NCI-H187 (cell line): ENCODE measurements at regions not wholly inside any gene's neighbourhood (a gene's known extent, or its start where the extent isn't known, plus 50 kb on each side); places are given as distances from the start of the nearest gene placed in this dataset.

Source experiments
- DNase-seq, 2 experiments: peaks; one replicate each; lab custom pipeline; 2025; lab: John Stamatoyannopoulos, UW

DNA sequence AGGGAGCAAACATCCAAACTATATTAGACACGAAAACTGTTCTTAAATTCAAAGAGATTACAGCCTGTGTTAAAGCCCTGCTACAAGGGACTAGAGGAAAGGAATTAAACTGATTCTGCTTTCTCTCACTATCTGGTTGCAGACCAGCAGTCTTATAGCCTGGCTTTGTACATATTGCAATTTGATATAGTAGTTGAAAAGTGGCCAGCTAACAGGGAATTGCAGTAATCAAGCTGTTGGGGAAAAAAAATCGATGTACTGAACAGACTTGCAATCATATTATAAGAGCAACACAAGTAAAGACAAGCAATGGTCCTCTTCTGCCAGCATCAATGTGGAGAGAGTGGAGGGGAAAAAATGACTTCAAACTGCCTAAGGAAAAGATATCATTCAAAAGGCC is 364.4 kb upstream of the EPHA5 start:
- no peak for DNase-seq

DNA sequence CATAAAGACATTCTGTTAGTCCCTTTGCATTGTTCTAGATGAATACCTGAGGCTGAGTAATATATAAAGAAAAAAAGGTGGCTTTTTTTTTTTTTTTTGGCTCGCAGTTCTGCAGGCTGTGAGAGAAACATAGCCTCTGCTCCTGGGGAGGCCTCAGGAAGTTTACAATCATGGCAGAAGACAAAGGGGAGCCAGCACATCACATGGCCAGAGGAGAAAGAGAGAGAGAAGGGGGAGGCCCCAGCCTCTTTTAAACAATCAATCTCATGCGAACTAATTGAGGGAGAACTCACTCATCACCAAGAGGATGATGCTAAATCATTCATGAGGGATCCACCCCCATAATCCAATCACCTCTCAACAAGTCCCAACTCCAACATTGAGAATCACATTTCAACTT is 364.0 kb upstream of the EPHA5 start:
- DNase-seq, result no peak

DNA sequence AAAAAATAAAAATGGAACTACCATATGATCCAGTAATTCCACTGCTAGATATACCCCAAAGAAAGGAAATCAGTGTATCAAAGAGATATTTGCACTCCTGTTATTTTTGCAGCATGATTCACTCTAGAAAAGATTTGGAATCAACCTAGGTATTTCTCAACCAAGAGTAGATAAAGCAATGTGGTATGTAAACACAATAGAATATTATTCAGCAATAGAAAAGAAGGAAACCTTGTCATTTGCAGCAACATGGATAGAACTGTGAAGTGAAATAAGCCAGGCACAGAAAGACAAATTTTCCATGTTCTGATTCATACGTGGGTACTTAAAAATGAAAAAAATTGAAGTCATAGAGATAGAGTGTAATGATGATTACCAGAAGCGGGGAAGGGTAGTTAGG is 362.3 kb upstream of the EPHA5 start:
- DNase-seq, result no peak

DNA sequence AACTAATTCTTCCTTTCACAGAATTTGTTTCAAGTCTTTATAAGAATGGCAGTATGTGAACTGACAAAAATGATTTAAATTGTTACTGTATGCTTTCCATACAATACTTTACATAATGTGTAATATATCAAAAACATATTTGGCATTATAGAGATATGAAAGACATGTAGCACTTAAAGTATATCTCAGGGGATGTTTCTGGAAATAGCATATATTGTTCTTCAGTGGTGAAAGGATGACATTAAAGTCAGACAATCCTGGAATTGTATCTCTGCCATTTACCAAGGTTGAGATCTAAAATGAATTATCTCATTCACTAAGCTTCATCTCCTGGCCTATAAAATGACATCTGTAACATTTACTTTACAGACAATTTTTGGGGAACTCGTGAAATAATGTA is 358.4 kb upstream of the EPHA5 start:
- DNase-seq, result no peak

DNA sequence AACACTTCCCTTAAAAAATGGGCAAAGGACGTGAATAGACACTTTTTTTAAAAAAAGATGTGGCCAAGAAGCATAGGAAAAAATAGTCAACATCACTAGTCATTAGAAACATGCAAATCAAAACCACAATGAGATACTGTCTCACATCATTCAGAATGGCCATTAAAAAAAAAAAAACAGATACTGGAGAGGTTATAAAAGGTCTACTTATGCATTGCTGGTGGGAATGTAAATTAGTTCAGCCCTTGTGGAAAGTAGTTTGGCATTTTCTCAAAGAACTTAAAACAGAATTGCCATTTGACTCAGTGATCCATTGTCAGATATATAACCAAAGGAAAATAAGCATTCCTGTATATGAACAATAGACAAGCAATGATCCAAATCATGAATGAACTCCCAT is 352.8 kb upstream of the EPHA5 start:
- no peak for DNase-seq

DNA sequence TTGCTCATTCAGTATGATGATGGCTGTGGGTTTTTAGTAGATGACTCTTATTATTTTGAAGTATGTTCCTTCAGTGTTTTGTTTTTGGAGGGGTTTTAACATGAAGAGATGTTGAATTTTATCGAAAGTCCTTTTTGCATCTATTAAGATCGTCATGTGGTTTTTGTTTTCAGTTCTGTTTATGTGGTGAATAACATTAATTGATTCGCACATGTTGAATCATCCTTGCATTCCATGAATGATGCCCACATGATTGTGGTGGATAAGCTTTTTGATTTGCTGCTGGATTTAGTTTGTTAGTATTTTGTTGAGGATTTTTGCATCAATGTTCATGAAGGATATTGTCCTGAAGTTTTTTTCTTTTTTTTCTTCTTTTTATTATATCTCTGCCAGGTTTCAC is 347.4 kb upstream of the EPHA5 start:
- DNase-seq, result no peak

DNA sequence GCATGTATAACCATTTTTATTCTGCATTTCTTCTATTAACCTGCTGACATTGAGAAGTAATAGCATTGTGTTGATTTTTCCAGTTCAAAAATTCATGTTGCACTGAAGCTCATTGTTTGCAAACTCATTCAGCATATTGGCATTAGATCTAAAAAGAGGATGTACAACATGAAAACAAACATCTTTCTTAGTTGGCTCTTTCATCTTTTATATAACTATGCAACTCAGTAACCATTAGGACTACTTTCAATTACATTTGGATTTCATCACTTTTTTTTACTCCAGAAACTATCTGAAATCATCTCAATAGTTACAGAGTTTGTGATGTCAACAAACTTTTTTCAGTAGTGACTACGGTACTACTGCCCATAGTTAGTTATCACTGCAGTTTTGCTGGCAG is 346.0 kb upstream of the EPHA5 start:
- DNase-seq, result no peak

DNA sequence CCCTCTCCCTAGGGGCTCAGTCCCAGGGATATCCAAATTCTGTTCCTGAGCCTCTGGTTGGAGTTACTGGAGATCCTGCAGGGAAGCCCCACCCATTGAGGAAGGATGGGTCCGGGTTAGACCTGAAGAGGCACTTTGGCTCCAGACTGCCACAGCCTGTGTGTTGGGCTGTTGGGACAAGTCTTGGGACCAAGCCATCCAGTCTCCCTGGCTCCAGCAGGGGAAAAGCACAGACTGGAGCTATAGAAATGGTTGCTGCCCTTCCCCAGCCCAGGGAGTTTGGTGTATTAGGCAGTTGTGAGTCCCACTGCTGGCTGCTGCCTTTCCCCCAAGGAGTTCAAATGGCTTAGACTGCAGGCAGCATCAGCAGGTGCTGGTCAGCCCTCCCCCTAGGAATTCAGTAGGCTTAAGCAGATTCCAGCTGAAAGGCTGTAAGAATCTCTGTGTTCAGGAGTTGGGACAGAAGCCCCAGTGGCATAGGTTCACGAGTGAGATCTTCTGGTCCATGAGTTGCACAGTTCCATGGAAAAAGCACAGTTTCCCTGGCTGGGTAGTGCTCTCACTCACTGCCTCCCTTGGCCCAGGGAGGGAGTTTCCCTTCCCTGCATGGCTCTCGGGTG is 344.0 kb upstream of the EPHA5 start:
- DNase-seq, result no peak

DNA sequence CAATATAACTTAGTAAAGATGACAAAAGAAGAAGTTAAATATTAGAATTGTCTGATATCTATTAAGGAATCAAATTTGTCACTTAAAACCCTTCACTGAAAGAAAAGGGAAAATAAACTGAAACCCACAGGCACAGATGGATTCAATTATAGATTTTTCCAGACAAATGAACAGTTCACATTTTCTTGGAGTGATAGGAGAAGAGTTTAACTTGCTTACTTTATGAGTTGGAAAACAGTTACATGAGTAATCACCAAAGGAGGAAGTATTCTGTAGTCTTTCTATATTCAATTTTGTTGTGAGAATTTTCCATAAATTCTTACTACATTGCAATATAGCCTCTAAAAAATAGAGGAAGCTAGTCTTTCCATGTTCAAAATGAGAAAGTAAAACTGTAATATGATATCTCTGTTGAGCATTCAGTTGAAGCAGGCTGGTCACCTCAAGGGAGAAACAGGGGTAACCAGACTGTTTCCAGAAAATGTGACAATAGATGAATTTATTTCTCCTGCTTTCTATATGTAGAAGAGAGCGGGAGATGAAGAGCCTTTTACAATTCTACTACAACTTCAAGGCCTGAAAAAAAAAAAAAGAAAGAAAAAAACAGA is 330.3 kb upstream of the EPHA5 start:
- DNase-seq, result no peak

DNA sequence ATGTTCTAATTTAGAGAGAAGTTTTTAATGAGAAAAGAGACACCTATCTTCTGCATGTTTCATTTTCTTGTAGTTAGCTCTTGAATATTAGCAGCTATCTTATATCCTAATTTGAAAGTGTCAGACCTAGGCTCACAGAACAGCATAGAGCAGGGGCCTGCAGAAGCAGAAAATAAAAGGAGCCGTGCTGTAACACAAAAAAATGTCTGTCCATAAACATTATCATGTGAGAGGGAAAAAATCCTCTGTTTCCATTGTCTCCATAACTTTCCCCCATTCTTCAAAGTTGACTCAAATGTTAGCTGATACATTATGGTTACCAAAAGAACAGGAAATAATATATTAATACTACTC is 329.2 kb upstream of the EPHA5 start:
- DNase-seq, result no peak

DNA sequence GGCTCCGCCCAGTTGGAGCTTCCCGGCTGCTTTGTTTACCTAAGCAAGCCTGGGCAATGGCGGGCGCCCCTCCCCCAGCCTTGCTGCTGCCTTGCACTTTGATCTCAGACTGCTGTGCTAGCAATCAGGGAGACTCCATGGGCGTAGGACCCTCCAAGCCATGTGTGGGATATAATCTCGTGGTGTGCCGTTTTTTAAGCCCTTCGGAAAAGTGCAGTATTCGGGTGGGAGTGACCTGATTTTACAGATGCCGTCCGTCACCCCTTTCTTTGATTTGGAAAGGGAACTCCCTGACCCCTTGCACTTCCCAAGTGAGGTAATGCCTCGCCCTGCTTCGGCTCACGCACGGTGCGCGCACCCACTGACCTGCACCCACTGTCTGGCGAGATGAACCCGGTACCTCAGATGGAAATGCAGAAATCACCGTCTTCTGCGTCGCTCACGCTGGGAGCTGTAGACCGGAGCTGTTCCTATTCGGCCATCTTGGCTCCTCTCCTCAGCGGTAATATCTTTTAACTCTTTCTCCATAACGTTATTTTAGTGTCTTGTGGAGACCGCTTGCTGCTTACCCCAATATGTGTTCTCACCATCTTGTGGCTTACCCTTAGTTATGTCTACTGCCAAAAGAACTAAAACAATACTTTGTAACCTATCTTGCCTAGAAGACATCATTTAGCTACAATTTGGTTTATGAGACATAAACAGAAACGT is 328.7 kb upstream of the EPHA5 start:
- peak; percentile 20 to 82 for DNase-seq

DNA sequence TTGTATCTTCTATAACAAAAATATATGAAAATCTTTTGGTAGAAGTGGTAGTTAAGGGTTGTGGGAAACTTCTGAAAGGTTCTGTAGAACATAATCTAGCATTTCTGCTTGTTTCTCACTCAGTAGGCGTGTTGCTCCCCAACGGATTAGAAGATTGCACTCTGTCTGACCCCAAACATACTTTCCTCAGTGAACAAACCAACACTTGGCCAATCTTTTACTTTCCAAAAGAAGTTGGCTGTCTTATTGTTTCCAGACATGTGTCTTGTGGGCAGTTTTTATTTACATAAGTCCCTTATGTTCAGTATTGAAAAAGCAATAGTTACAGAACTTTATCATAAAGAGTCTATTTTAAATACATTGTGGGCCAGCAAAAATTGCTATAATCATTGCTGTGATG is 312.8 kb upstream of the EPHA5 start:
- no peak for DNase-seq

DNA sequence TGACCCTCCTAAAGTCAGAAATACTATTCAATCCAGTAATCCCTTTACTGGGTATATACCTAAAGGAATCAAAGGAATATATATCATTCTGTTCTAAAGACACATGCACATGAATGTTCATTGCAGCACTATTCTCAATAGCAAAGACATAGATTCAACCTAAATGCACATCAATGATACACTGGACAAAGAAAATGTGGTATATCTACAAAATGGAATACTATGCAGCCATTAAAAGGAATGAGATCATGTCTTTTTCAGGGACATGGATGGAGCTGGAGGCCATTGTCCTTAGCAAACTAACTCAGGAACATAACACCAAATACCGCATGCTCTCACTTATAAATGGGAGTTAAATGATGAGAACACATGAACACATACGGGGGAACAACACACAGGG is 306.0 kb upstream of the EPHA5 start:
- DNase-seq, result no peak

DNA sequence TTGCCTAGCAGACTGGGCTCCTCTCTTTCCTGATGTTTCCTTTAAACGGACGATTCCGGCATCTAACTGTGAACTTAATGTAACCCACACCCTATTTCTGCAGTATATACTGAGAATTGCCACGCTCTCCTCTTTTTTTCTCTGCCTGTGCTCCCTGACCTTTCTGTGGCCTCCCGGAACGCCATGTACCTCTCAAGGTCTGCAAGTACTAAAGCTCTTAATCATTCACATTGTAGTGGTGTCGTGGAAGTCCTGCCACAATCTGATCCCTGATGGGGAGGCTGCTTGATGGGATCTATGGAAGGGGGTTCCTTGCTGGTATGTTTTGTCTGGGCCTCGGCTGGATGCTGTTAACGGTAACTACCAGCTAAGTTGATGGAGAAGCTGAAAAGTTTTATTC is 302.9 kb upstream of the EPHA5 start:
- no peak for DNase-seq

DNA sequence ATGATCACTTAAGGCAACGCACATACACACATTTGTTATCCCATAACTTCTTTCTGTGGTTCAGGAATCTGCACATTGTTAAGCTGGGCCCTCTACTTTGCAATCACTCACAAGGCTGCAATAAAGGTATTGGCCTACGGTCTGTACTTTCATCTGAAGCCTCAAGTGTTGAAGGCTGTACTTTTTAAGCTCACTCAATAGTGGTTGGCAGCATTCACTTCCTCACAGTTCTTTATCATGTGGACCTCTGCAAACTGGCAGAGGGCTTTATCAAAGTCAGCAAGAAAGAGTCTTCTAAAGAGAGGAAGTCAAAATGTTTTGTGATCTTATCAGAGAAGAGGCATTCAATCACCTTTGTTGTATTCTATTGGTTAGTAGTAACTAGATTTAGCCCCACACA is 301.4 kb upstream of the EPHA5 start:
- DNase-seq, result no peak

DNA sequence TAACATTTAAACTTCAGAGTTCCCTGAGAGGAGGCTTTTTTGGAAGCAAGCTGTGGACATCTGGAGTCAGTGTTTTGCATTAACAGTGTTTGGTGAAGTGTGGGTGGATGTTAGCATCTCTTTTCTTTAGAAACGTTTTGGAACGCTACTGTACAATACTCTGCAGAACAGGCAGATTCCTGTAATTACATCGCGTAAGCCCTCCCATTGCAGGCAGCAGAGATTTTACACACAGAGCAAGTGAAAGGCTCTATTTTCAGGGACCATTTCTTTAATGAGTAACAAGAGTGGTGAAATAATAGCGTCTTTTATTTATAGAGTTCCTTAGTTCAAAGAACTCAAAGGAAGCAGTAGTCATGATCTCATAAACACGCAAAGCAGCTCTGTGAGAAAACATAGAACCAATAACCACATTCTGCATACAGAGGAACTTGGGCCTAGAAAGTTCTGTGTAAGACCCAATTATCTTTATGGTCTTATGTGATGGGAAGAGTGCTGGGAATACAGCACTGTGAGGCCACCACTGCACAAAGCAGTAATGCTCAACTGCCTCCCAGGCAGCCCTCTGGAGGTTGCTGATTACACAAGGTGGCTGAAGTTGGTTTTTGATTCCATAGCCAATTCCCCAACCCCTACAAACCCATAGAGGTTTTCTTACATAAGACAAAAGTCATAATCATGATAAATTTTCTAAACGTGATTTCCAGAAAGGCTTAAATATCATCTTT is 298.7 kb upstream of the EPHA5 start:
- DNase-seq, result no peak

DNA sequence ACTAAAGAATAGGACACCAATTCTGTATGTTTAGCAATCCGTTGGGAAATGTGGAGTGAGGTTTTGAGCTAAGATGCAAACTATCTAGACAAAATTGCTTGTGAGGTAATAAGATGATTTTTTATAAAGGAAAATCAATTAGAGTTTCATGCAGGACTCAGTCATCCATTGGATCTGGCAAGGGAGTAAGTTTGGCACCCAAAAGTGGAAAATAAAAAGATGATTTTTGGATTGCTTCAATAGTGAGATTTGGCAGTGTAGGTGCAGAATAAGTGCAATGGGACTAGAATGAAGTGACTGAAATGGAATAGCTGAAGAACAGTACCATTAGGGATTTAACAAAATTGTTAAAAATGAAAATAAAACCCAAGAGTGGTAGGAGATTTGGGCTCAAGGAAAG is 290.5 kb upstream of the EPHA5 start:
- no peak for DNase-seq

DNA sequence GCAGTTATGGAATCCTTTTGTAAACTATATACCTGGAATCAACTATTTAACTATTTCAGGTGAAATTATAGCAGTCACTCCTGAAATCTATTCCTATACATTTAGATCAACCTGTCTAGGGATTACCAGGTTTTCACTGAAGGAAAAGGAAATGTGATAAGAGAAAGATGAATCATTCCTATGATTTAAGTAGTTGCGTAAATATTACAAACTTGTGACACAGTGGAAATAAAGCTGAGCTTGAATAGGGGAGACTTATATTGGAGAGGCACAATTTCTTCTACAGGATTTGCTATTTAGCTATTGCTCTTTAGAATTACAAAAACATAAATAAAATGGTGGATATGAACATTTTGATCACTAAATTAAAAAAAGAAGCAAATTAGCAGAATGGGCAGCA is 284.1 kb upstream of the EPHA5 start:
- DNase-seq, result no peak

DNA sequence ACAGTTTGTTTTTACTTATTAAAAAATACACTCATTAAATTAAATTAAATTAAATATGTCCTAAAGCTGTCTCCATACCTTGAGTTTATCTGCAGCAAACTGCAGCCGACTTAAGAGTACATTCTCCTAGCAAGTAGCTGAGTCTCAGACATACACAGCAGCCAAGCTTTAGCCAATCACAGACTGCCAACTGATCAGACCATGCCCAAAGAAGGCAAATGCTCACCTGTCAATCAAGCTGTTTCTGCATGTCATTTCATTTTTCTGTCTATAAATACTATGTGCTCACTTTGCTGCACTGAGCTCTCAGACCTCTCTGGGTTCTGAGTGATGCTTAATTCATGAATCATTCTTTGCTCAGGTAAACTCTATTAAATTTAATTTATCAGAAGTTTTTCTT is 280.9 kb upstream of the EPHA5 start:
- no peak for DNase-seq

DNA sequence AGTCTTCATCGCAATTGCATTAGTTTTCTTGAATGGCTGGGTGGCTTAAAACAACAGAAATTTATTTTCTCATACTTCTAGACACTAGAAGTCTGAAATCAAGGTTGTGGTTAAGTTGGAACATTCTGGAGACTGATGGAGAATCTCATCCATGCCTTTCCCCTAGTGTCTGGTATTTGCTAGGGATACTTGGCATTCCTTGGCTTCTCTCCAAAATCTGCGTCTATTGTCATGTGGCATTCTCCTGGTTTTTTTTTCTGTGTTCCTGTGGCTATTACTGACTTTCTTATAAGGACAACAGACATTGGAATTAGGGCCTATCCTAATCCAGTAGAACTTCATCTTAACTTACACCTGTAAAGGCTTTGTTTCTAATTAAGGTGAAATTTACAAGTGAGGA is 272.8 kb upstream of the EPHA5 start:
- no peak for DNase-seq

DNA sequence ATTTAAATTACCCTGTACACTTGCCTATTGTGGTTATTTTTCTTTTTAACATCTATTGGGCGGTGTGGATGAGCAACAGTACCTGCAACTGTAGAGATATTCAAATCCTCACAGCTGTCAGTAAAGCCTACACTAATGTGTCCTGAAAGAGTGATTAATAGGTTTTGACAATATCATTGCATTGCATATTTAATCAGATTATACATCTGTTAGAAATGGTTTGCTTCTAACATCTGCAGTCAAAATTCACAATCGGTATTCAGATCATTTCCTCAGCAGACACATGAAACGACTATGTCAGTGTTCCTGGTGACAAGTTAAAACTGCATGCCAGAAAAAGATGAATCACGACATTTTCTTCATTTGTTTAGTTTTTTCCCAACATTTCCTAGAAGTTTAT is 254.6 kb upstream of the EPHA5 start:
- DNase-seq, result no peak

DNA sequence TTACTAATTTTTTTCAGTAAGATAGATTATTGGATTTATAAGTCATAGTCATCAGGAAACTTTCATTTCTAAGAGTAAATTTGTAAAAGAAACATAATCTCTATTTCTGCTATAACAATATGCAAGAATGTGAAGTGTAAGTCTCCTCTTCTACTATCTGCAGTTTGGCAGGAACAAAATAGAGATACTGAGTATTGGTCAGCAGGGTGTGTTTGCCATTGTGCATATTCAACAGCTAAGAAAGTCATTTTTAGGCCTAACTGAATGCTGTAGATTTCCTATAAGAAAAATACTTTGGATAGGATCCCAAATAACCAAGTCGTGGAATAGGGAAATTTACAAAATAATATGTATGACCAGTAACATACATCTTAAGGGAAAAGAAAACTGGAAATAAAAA is 253.3 kb upstream of the EPHA5 start:
- no peak for DNase-seq

DNA sequence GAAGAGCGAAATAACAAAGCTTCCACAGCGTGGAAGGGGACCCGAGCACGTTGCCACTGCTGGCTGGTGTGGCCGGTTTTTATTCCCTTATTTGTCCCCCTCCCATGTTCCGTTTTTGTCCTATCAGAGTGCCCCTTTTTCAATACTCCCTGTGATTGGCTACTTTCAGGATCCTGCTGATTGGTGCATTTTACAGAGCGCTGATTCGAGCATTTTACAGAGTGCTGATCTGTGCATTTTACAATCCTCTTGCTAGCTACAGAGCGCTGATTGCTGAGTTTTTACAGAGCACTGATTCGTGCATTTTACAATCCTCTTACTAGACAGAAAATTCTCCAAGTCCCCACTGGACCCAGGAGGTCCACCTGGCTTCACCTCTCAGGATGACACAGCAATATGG is 250.9 kb upstream of the EPHA5 start:
- no peak for DNase-seq
